NCI-H146 treated with DMSO at 0.1 percent for 48 hours (cell line): ENCODE measurements at regions not wholly inside any gene's neighbourhood (a gene's known extent, or its start where the extent isn't known, plus 50 kb on each side); places are given as distances from the start of the nearest gene placed in this dataset.

Experiments used
- DNase-seq: peaks from one replicate; lab custom pipeline; 2025; ENCODE audit not compliant: unreplicated experiment; lab: John Stamatoyannopoulos, UW

- no peak for DNase-seq
Measured at GRCh38 chr5:3654515-3654914, 58.9 kb downstream of the IRX1 start.

GRCh38 chr5:3656803-3657202, 61.2 kb downstream of the IRX1 start:
- DNase-seq = no peak

GRCh38 chr5:3657364-3658022, 61.9 kb downstream of the IRX1 start:
- DNase-seq = no peak

- DNase-seq = no peak
Measured at GRCh38 chr5:3658929-3659328, 63.3 kb downstream of the IRX1 start.

GRCh38 chr5:3659907-3660306, 64.3 kb downstream of the IRX1 start:
- no peak for DNase-seq

- DNase-seq = no peak
Measured at GRCh38 chr5:3660630-3661029, 65.0 kb downstream of the IRX1 start.

GRCh38 chr5:3661755-3662296, 66.2 kb downstream of the IRX1 start:
- DNase-seq = no peak

GRCh38 chr5:3662344-3662743, 66.7 kb downstream of the IRX1 start:
- DNase-seq = no peak

GRCh38 chr5:3671337-3671736, 75.7 kb downstream of the IRX1 start:
- DNase-seq = no peak

- DNase-seq = no peak
Measured at GRCh38 chr5:3678801-3679200, 83.2 kb downstream of the IRX1 start.

GRCh38 chr5:3680821-3681220, 85.2 kb downstream of the IRX1 start:
- no peak for DNase-seq

GRCh38 chr5:3684118-3684517, 88.5 kb downstream of the IRX1 start:
- DNase-seq = no peak

- DNase-seq = no peak
Measured at GRCh38 chr5:3684771-3685354, 89.2 kb downstream of the IRX1 start.

GRCh38 chr5:3694819-3695218, 99.2 kb downstream of the IRX1 start:
- DNase-seq = no peak

- no peak for DNase-seq
Measured at GRCh38 chr5:3695818-3696217, 100.2 kb downstream of the IRX1 start.

GRCh38 chr5:3698412-3698811, 102.8 kb downstream of the IRX1 start:
- no peak for DNase-seq

- DNase-seq = no peak
Measured at GRCh38 chr5:3701694-3702093, 106.1 kb downstream of the IRX1 start.

- no peak for DNase-seq
Measured at GRCh38 chr5:3704661-3705060, 109.0 kb downstream of the IRX1 start.

- DNase-seq = no peak
Measured at GRCh38 chr5:3709068-3709716, 113.6 kb downstream of the IRX1 start.

GRCh38 chr5:3709717-3710348, 114.2 kb downstream of the IRX1 start:
- DNase-seq = no peak

GRCh38 chr5:3715062-3715461, 119.4 kb downstream of the IRX1 start:
- no peak for DNase-seq

GRCh38 chr5:3729631-3730030, 134.0 kb downstream of the IRX1 start:
- DNase-seq = no peak
